Endothelial cell (in vitro differentiated cells): ENCODE measurements at regions not wholly inside any gene's neighbourhood (a gene's known extent, or its start where the extent isn't known, plus 50 kb on each side); places are given as distances from the start of the nearest gene placed in this dataset.

ENCODE experiments used
- DNase-seq: peaks from one replicate; pipeline ENCODE4 v3.0.0; 2021; ENCODE audit warnings: low spot score
- H3K27ac Mint-ChIP-seq: one replicate; pipeline ENCODE4 v1.8.0; 2021; ENCODE audit warnings: mixed read lengths, inconsistent platforms; ENCODE audit not compliant: unreplicated experiment
- H3K27me3 Mint-ChIP-seq: one replicate; pipeline ENCODE4 v1.8.0; 2021; ENCODE audit warnings: mild to moderate bottlenecking, moderate library complexity, mixed read lengths, inconsistent platforms; ENCODE audit not compliant: unreplicated experiment
- H3K36me3 Mint-ChIP-seq: one replicate; pipeline ENCODE4 v1.8.0; 2021; ENCODE audit warnings: mild to moderate bottlenecking, low read depth, mixed read lengths, inconsistent platforms; ENCODE audit not compliant: unreplicated experiment
- H3K4me1 Mint-ChIP-seq: one replicate; pipeline ENCODE4 v1.8.0; 2021; ENCODE audit warnings: mild to moderate bottlenecking, mixed read lengths, inconsistent platforms; ENCODE audit not compliant: unreplicated experiment
- H3K4me3 Mint-ChIP-seq: one replicate; pipeline ENCODE4 v1.8.0; 2021; ENCODE audit warnings: mild to moderate bottlenecking, mixed read lengths, inconsistent platforms; ENCODE audit not compliant: unreplicated experiment
- H3K9me3 Mint-ChIP-seq: one replicate; pipeline ENCODE4 v1.8.0; 2021; ENCODE audit warnings: mixed read lengths, inconsistent platforms; ENCODE audit not compliant: unreplicated experiment
- TF ChIP-seq, protein P1 (sequence below): fragments of 200-600 bp; sonication (generic); IDR thresholded peaks from one replicate; pipeline ENCODE4 v1.5.0; 2021; ENCODE audit warnings: antibody characterized with exemption; ENCODE audit not compliant: unreplicated experiment

- Mint-ChIP-seq H3K27ac (no peak overlapping the region), H3K4me1 (peaks cover 28% of the 10 kb centered on the region), H3K27me3 (no peaks in the 10 kb centered on the region), H3K9me3 (no peaks in the 10 kb centered on the region), H3K4me3 (no peak overlapping the region), H3K36me3 (no peaks in the 10 kb centered on the region)
- DNase-seq, result no peak
- TF ChIP-seq, protein P1, sequence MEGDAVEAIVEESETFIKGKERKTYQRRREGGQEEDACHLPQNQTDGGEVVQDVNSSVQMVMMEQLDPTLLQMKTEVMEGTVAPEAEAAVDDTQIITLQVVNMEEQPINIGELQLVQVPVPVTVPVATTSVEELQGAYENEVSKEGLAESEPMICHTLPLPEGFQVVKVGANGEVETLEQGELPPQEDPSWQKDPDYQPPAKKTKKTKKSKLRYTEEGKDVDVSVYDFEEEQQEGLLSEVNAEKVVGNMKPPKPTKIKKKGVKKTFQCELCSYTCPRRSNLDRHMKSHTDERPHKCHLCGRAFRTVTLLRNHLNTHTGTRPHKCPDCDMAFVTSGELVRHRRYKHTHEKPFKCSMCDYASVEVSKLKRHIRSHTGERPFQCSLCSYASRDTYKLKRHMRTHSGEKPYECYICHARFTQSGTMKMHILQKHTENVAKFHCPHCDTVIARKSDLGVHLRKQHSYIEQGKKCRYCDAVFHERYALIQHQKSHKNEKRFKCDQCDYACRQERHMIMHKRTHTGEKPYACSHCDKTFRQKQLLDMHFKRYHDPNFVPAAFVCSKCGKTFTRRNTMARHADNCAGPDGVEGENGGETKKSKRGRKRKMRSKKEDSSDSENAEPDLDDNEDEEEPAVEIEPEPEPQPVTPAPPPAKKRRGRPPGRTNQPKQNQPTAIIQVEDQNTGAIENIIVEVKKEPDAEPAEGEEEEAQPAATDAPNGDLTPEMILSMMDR, result no peak
These were observed 81.3 kb upstream of the SOX9 start for GRCh38 chr17:72039490-72039889.

DNA sequence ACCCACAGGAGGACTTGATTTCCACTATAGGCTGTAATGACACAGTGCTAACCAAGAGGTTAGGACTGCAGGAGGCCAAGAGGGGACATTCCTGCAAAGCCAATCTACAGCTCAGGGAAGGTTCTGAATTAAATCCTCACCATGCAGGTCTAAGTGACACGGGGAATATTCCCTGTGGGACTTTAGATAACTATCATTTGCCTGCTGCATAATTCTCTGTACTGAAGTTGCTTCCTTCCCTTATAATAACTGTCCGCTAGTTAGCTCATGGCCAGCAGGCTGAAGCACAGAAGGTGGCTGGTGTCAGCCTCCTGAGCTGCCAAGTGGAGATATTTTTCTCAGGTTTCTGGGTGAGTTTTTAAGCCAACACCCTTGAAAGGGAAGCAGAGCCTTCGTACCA, 74.6 kb upstream of the SOX9 start:
- Mint-ChIP-seq H3K4me1 (peaks cover 20% of the 10 kb centered on the region), H3K9me3 (no peaks in the 10 kb centered on the region), H3K36me3 (no peaks in the 10 kb centered on the region), H3K4me3 (no peak overlapping the region), H3K27me3 (peaks cover 5% of the 10 kb centered on the region), H3K27ac (no peak overlapping the region)
- TF ChIP-seq, protein P1, result no peak
- no peak for DNase-seq

GRCh38 chr17:72046643-72047612, 73.9 kb upstream of the SOX9 start:
- Mint-ChIP-seq H3K4me3 (no peak overlapping the region), H3K36me3 (no peaks in the 10 kb centered on the region), H3K4me1 (peaks cover 12% of the 10 kb centered on the region), H3K27me3 (peaks cover 5% of the 10 kb centered on the region), H3K9me3 (no peaks in the 10 kb centered on the region), H3K27ac (no peak overlapping the region)
- no peak for DNase-seq
- TF ChIP-seq, protein P1, result no peak

GRCh38 chr17:72049914-72050313, 70.9 kb upstream of the SOX9 start:
- TF ChIP-seq, protein P1, result no peak
- H3K9me3 Mint-ChIP-seq, result no peaks in the 10 kb centered on the region
- no peak overlapping the region for H3K4me3 Mint-ChIP-seq
- peaks cover 5% of the 10 kb centered on the region for H3K27me3 Mint-ChIP-seq
- DNase-seq, result no peak
- H3K36me3 Mint-ChIP-seq, result no peaks in the 10 kb centered on the region
- H3K4me1 Mint-ChIP-seq, result no peaks in the 10 kb centered on the region
- H3K27ac Mint-ChIP-seq, result no peak overlapping the region

DNA sequence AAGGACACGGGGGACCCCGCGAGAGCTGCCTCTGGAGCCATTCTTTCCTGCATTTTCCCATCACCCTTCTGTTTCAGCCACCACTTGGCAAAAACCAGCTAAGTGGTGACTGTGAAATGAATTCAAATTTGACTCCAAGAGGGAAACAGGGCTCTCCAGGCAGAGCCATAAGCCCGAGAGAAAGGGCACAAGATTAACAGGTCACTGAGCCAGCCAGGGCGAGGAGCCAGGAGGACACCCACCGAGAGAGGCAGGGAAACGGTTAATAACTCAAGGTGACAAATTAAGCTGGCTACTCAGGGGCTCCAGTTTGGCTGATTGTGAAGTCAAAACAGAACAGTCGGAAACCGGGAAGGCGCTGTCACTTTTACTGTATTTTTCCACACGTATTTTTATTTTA, 67.8 kb upstream of the SOX9 start:
- Mint-ChIP-seq H3K36me3 (no peaks in the 10 kb centered on the region), H3K4me1 (no peaks in the 10 kb centered on the region), H3K9me3 (no peaks in the 10 kb centered on the region), H3K27ac (no peak overlapping the region), H3K27me3 (no peaks in the 10 kb centered on the region), H3K4me3 (no peak overlapping the region)
- no peak for DNase-seq
- TF ChIP-seq, protein P1, result no peak
